ENCODE measurements at regions not wholly inside any gene's neighbourhood (a gene's known extent, or its start where the extent isn't known, plus 50 kb on each side); places are given as distances from the start of the nearest gene placed in this dataset.

DNA sequence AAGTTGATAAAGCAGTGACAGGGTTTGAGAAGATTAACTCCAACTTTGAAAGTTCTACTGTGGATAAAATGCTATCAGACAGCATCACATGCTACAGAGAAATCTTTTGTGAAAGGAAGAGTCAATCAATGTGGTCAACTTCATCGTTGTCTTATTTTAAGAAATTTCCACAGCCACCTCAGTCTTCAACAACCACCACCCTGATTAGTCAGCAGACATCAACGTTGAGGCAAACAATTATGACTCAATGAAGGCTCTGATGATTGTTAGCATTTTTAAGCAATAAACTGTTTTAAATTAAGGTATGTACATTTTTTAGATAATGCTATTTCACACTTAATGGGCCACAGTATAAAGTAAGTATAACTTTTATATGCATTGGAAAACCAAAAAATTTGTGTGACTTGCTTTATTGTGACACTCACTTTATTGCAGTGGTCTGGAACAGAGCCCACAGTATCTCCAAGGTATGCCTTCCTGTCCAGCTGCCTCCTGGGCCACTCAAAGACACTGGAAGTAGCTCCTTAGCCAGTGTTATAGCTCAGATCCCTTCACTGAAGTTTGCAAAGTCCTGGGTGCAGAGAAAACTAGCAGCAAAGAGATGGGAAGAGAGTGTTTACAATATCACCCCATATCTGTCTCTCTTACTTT, 293.1 kb downstream of the ARHGAP12 start:
- DNase-seq: no peak

DNA sequence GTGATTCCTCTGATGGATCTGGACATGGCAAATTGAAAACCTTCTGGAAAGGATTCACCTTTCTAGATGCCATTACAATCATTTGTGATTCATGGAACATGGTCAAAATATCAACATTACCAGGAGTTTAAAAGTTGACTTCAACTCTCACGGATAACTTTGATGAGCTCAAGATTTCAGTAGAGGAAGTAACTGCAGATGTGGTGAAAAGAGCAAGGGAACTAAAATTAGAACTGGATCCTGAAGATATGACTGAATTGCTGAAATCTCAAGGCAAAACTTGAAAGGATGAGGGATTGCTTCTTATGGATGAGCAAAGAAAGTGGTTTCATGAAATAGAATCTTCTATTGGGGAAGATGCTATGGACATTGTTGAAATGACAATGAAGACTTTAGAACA, 293.6 kb downstream of the ARHGAP12 start:
- no peak for DNase-seq

DNA sequence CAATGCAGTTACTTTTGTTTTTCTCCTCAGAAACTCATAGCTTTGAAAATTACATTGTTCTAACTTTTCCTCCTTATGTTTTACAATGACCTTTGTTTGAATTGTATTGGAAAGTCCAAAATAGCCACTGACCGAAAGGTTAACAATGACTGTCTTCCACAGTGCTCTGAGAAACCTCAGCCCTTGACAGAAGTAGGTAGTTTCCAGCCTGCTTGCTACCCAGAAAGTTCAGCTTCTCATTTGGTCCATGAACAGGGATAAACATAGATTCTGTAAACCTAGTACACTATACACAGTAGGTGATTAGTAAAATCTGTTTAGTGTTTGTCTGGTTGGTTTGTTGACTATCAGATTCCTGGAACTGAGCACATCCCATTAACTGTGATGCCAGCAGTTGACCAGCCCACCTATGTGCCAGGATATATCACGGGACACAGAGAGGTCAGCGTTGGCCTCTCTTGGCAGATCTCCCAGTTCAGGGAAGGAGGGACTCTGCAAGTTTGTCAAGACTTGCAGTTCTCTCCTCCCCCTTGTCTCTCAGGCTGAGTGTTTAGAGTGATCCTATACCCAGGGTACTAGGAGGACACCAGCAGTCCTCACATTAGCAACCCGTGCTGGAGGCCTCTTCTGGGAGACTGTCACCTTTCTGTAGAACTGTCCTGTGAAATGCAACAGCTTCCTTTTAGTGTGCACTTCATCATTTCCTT, 297.6 kb downstream of the ARHGAP12 start:
- DNase-seq: no peak

DNA sequence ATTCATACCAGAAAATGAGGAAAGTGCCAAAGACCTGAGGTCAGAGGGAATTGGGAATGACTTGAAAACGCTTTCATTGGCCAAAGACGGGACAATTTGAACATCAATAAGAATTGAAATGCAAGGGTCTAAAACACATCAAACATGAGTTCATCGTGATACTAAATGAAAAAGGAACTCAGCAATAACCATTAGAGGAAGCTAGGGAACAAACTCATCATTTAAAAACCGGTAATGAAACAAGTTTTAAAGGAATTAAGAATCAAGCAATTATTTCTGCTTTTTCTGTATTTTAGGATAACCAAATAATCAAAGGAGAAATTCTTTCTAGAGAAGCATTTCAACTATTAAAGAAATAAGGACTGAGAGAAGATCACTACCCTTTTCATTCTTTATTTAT, 303.1 kb downstream of the ARHGAP12 start:
- no peak for DNase-seq

DNA sequence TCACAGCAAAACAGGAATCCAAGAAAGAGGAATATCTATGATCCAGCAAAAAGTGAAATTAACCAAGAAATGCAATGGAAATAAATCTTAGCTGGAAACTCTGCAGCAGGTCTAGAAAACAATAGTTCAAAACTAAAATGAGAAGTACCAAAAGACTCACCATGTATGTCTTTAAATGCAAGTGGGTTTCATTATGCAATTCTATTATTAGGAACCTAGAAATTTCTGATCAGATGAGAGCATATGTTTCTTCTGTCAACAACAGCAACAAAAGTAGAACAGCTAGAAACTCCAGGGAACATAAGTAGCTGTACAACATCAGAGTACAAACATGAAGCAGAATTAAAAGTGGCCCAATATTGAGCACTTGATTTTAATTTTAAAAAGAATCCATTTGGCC, 304.0 kb downstream of the ARHGAP12 start:
- DNase-seq: no peak

DNA sequence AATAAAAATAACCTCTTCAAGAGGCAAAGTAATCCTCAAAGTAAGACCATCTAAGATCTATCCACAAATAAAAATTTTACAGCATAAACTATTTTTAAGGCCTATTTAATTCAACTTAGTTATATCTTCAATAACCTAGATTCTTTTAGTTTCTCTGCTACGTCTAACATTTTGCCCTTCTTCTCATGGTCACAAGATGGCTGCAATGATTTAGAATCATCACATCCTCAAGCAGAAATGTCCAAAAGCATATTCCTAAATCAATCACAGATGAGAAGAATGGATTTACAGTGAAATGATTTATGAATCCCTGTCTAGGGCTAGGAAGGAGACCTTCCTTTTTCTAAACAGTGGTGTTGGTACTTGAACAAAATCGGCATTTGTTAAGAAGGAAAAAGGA, 304.7 kb downstream of the ARHGAP12 start:
- no peak for DNase-seq

DNA sequence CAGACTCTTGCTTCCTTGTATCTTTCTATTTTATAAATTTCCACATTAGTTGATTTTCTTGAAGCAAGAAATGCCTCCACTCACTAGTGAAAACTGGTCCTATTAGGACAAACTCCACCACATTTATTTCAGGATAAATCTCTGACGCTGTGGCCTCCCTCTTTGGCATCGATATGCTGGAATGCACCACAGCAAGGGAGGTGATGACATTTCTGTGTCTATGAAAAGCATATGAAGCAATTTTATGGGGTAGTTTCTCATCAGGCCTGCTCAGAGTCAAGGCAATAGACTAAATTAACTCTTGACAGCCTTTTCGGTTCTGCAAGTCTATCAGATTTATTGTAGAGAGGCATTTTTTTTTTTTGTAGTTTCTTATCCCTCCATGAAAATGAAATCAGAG, 304.4 kb downstream of the ZEB1 start:
- DNase-seq: no peak

DNA sequence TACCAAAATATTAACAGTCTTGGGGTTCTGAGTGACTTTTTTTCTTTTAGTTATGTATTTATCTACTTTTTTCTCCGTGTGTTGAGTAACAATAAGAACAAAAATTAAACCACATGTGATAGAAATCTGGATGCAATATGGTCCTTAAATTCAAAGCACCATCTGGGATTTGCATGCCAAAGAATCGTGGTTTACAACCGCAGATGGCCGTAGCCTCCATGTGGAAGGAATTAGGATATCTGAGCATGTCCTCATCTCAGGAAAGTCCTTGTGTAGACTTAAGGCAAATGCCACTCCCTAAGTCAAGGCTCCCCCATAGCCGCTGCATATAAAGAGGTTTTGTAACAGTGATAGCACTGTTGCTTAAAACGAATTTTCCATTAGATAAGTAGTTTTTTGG, 304.0 kb downstream of the ZEB1 start:
- no peak for DNase-seq

DNA sequence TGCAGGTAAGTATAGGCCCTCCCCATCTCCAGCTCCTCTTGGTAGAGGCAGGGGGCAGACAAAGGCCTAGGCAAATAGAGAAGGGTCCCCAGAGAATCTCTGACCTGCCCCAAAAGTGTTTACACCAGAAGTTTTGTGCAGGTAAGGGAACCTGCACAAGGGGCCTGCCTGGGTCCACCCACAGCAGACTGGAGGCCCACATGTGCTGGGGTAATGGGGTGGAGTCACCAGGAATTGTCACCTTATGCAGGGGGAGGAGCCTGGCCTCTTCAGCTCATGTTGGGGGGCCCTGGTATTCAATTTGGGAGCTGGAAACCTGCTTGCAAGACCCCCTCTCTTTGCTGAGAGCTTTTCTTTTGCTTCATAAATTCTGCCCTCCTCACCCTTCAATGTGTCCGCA, 302.7 kb downstream of the ZEB1 start:
- no peak for DNase-seq

DNA sequence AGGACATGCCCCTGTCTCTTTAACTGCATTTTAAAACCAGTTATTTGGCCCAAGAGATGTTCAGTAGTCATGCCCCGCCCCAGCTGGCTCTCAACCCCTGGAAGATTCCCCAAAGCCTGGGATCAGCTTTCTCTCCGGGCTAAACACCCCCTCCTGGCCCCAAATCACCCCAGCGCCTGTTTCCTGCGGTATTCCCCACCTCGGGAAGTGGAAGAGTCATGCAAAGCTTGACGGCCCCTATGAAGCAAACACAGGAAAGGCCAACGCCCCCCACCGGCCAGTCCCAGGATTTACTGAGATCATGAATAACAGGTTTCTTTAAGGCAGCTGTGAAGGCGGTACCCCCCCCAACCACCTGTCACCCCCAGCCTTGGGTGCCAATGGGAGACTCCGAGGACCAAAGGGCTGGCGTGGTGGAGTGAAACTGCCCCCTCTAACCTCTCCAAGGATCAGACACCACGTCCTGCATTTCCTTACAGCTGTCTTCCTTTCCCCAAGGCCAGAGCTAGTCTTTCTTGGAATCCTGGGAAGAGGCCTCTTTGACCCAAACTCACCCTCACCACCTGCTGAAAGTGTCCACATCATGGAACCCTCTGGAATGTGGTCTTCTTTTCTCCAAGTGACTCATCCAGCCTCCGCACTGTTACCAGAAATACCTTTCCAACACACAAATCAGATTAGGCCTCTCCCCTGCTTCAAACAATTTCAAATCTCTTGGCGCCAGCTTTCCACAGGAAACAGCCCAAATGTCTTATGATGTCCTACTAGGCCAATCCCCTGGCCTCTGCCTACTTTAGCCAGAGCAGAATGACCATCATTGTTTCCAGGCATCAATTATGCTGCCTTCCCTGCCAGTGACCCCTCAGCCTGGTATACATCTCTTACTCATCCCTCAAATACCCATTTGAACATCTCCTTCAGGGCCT, 301.5 kb downstream of the ZEB1 start:
- peak; percentile 25 for DNase-seq

DNA sequence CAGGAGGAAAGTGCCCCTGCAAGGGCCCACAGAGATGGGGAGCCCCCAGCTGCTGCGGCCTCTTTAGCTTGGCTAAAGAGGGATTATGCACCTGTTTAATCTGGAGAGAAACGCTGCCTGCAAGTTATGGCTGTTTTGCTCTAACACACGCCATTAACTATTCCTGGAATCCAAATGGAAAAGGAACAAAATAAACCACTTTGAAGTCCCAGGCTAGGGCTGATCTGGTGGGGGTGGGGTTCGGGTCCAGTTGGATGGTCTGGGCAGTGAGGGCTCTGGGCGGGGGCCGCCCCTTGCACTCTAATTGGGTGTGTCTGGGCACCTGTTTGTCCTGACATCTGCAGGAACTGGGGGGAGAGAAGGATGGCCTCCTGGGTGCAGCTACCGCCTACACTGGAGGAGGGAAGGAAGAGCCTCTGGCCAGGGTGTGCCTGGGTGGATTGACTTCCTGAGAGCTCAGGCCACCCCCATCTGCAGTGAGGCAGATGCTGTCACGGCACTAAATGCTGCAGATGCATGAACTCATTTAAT, 300.6 kb downstream of the ZEB1 start:
- DNase-seq: no peak

DNA sequence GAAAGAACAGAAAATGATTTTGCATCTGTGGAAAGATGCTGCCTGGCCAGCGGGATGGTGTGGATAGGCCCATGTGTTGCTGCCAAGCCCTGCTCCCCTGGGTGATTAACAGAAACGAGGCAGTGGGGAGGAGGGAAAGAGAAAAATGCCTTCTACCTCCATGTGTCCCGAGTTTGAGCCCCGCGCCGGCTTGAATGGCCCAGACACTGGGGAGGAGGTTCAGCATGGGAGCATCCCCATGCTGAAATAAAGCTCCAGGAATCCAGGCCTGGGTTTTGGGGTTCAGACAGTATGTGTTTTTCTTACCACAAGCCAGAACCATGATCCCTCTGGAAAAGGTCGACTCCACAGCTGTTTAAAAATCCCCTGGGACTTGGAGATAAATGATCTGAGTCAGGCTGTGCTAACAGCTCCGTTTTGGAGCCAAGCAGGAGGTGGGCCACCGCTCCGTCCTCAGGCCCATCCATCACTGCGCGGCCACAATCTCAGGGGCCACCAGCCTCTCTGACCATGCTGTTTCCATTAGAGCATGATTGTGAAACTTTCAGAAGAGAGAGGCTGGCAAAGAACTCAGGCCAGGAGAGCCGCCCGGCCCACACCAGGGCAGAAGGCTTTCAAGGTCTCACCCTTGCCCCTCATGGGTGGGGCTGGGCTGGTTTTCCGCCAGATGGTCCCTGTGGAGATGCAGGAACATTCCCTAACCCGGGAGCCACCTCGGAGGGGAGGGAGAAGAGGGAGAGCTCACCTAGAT, 299.7 kb downstream of the ZEB1 start:
- DNase-seq: peak; percentile 39

DNA sequence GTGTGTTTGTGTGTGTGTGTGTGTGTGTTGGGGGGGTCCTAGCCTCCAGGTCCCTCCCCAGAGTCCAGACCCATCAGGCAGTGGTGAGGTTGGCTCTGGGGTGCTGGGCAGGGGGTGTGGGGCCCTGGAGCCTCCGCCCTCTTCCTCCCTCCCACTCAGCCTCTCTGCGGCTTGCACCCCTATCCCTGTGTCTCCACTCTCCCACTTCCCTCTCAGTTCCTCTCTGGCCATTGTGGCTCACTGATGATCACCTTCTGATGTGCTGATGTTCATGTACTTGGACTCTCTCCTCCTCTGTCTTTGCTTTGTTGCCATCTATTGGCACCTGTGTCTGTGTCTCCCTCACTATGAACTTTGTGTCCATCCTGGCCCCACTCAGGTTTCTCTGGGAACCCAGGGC, 298.7 kb downstream of the ZEB1 start:
- DNase-seq: no peak

DNA sequence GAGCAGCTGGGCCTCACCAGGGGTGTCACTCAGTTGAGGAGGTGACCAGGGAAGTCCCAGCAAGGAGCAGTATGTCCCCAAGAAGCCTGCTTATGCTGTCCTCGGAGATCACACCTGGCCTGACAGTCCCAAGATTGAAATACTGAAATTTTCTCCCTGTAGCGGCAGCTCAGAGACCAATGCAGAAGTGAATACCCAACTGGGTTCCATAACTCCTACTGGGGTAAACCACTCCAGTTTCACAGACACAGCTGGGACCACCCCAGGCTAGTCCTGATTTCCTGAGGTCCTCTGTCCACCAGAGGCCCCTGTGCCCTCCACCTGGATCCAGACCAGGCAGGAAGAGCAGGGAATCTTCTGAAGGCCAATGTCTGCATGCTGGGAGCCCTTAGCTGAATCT, 298.1 kb downstream of the ZEB1 start:
- DNase-seq: no peak

DNA sequence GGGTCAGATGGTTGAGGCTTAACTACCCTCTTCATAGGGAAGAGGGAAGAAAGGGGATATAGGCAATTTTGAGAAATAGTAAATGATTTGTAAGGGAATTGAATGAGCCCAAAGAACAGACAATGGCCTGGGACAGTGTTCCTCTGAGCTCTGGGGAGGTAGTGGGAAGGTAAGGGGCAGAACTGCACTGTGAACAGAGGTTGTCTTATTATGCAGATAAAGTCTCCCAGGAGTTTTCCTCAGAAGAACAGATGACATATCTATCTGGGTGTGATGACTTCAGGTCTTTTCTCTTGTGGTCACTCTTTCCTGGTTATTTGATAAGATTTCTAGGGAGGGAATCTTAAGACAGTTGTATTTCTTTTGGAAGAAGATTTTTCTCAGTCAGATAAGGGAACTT, 296.1 kb downstream of the ZEB1 start:
- DNase-seq: no peak

DNA sequence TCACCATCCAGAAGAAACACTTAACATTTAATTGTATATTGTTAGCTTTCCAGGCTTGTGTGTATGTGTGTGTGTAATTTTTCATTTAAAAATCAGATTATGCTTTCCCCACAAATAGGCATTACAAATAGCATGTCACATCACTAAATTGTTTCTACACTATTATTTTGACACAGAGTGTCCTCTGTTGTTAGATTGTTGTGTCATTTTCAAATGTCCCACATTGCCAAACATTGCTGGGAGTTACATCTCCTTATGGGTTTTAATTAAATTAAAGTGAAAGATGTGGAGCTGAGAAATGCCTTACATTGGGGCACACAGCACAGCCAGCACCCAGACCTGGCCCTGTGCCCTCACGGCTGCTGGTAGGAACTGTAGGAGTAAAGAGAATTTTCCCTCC, 295.6 kb downstream of the ZEB1 start:
- no peak for DNase-seq

DNA sequence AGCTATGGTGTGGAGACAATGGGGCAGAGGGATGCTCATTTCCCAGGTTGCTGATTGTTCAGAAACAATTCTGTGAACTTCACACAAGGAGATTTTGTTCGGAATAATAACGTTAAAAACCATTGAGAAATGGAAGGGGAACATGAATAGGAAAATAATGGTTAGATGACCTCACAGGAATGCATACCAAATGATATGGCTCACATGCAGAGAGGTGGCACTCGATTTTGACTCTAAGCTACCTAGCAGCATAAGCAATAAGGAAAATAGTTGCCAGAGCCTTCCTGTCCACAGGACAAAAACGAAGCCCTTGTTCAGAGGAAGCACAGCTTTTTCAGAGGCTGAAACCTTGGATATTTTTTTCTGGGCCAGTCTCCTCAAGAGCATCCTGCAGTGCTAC, 293.1 kb downstream of the ZEB1 start:
- no peak for DNase-seq

DNA sequence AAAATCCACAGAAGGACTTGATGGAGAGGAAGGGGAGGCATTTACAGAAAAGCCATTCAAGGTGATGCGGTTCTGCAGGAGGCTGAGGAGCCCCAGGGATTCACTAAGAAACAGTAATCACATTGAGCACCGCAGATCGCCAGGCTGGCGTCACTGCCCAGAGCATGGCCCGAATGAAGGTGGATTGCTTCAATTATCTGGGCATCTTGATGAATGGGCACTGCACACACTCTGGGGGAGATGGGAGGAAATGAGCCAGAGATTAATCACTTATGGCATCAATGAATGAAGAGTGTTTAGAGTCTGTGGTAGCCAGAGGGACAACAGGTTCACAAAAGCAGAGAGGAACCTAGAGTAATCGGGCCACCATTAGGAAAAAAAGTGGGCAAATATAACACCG, 292.1 kb downstream of the ZEB1 start:
- no peak for DNase-seq

DNA sequence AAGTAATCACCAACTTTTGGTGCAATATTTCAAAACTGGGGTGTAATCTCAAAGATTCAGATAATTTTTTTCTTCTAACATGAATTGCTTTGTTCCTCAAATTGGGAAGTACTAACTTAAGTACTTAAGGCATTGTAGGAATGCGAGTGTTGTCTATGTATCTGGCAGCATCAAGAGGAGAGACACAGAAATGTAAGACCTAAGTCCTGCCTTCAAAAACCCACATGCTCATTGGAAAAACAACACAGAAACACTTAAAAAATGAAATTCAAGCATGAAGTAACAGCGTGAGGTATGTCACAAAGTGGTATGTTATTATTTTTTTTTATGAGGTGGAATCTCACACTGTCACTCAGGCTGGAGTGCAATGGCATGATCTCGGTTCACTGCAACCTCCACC, 288.5 kb downstream of the ZEB1 start:
- no peak for DNase-seq

DNA sequence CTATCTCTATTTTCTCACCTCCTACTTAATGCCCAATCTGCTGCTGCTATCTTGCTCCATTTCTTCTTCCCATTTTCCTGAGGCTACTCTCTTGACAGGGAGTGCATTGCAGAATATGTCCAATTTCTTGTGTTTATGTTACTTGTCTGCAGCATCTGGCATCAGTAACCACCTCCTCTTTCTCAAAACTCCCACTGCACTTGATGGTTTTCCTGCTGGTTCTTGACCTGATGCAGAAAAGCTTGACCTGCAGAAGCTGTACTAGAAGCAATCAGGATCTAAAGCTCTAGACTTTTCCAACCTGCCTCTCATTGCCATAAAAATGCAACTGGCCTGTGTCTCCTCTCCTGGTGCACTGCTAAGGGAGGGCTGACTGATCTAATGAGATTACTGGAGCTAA, 287.8 kb downstream of the ZEB1 start:
- no peak for DNase-seq

DNA sequence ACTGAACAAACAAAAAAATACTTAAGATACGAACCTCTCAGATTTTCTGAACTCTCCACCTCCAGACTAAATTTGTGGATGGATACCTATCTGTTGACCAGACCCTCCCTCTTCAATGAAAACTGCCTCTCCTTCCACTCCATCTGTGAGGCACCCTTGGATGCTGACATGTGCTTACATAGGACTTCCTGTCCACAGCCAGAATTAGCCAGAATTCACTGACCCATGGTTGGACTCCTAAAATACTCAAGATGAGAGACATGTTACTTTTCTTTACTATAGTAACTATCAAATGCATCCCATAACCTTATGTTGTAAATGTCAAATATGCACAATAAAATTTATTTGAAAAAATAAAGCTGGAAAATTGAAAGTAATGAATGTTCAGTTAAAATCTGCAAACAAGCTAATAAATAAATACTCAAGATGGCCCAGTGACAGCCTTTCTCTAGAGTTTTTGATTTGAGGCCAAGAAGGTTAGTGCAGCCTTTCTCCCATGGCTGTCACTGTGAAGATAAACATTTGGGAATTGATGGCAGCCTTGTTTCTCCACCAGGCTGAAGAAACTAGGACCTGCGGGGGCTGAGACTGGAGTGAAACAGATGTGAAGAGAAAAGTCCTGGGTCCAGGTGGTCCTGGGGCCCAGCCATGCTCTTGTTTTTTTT, 287.0 kb downstream of the ZEB1 start:
- no peak for DNase-seq

DNA sequence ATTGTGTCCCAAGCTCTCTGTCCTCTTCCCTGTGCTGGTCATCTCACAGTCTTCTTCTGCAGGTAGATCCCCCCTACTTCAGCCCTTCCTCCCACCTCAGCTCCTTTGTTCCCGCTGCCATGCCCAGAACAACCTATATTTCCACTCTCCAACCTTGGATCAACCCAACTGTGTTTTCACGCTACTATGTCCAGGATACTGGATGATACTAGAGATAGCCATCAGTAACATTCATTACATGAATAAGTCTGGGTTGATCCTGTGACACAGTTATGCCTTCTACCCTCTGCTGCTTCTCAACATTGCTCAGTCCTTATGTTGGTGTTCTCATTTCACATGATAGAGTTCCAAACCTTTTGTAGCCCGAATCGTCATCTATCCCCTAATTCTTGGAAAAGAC, 286.4 kb downstream of the ZEB1 start:
- no peak for DNase-seq

All from T1000 (cell line).